ENCODE measurements at regions not wholly inside any gene's neighbourhood (a gene's known extent, or its start where the extent isn't known, plus 50 kb on each side); places are given as distances from the start of the nearest gene placed in this dataset.

DNA sequence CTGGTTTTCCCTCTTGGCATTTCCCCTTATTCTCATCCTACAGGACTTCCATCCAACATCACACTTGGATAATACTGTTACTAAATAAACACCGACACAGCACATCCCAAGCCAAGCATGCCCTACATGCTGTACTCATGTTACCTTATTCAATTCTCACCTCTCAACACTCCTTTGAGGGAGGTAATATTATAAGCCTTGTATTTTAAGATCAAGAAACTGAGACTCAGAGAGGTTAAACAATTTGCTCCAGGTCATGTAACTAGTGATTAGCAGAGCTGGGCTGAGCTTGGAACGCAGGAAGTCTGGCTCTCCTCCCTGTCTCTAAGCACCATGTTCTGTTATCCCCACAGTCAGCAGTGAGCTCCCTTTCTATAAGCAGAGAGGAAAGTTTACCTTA lies 333.6 kb upstream of the IGFBP7 start (continued):
- TF ChIP-seq, protein P1, sequence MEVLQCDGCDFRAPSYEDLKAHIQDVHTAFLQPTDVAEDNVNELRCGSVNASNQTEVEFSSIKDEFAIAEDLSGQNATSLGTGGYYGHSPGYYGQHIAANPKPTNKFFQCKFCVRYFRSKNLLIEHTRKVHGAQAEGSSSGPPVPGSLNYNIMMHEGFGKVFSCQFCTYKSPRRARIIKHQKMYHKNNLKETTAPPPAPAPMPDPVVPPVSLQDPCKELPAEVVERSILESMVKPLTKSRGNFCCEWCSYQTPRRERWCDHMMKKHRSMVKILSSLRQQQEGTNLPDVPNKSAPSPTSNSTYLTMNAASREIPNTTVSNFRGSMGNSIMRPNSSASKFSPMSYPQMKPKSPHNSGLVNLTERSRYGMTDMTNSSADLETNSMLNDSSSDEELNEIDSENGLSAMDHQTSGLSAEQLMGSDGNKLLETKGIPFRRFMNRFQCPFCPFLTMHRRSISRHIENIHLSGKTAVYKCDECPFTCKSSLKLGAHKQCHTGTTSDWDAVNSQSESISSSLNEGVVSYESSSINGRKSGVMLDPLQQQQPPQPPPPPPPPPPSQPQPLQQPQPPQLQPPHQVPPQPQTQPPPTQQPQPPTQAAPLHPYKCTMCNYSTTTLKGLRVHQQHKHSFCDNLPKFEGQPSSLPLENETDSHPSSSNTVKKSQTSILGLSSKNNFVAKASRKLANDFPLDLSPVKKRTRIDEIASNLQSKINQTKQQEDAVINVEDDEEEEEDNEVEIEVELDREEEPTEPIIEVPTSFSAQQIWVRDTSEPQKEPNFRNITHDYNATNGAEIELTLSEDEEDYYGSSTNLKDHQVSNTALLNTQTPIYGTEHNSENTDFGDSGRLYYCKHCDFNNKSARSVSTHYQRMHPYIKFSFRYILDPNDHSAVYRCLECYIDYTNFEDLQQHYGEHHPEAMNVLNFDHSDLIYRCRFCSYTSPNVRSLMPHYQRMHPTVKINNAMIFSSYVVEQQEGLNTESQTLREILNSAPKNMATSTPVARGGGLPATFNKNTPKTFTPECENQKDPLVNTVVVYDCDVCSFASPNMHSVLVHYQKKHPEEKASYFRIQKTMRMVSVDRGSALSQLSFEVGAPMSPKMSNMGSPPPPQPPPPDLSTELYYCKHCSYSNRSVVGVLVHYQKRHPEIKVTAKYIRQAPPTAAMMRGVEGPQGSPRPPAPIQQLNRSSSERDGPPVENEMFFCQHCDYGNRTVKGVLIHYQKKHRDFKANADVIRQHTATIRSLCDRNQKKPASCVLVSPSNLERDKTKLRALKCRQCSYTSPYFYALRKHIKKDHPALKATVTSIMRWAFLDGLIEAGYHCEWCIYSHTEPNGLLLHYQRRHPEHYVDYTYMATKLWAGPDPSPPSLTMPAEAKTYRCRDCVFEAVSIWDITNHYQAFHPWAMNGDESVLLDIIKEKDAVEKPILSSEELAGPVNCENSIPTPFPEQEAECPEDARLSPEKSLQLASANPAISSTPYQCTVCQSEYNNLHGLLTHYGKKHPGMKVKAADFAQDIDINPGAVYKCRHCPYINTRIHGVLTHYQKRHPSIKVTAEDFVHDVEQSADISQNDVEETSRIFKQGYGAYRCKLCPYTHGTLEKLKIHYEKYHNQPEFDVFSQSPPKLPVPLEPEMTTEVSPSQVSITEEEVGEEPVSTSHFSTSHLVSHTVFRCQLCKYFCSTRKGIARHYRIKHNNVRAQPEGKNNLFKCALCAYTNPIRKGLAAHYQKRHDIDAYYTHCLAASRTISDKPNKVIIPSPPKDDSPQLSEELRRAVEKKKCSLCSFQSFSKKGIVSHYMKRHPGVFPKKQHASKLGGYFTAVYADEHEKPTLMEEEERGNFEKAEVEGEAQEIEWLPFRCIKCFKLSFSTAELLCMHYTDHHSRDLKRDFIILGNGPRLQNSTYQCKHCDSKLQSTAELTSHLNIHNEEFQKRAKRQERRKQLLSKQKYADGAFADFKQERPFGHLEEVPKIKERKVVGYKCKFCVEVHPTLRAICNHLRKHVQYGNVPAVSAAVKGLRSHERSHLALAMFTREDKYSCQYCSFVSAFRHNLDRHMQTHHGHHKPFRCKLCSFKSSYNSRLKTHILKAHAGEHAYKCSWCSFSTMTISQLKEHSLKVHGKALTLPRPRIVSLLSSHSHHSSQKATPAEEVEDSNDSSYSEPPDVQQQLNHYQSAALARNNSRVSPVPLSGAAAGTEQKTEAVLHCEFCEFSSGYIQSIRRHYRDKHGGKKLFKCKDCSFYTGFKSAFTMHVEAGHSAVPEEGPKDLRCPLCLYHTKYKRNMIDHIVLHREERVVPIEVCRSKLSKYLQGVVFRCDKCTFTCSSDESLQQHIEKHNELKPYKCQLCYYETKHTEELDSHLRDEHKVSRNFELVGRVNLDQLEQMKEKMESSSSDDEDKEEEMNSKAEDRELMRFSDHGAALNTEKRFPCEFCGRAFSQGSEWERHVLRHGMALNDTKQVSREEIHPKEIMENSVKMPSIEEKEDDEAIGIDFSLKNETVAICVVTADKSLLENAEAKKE (CRISPR knock-in tag; IDR thresholded peaks at IDR 0.05), result no peak
- TF ChIP-seq, protein P2, sequence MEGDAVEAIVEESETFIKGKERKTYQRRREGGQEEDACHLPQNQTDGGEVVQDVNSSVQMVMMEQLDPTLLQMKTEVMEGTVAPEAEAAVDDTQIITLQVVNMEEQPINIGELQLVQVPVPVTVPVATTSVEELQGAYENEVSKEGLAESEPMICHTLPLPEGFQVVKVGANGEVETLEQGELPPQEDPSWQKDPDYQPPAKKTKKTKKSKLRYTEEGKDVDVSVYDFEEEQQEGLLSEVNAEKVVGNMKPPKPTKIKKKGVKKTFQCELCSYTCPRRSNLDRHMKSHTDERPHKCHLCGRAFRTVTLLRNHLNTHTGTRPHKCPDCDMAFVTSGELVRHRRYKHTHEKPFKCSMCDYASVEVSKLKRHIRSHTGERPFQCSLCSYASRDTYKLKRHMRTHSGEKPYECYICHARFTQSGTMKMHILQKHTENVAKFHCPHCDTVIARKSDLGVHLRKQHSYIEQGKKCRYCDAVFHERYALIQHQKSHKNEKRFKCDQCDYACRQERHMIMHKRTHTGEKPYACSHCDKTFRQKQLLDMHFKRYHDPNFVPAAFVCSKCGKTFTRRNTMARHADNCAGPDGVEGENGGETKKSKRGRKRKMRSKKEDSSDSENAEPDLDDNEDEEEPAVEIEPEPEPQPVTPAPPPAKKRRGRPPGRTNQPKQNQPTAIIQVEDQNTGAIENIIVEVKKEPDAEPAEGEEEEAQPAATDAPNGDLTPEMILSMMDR (conservative IDR thresholded peaks at IDR 0.05; ENCODE audit: low read depth in 2 of 2), result no peak
- TF ChIP-seq POLR2AphosphoS5 (IDR thresholded peaks at IDR 0.05; ENCODE audit: low read depth) (no peak), ZNF114 (CRISPR knock-in tag; IDR thresholded peaks at IDR 0.05) (no peak), ZNF331 (CRISPR knock-in tag; IDR thresholded peaks at IDR 0.05; ENCODE audit: low read depth) (no peak), EZH2 (IDR thresholded peaks at IDR 0.05; ENCODE audit: low read depth, unreplicated experiment) (no peak)
- TF ChIP-seq, protein P3, sequence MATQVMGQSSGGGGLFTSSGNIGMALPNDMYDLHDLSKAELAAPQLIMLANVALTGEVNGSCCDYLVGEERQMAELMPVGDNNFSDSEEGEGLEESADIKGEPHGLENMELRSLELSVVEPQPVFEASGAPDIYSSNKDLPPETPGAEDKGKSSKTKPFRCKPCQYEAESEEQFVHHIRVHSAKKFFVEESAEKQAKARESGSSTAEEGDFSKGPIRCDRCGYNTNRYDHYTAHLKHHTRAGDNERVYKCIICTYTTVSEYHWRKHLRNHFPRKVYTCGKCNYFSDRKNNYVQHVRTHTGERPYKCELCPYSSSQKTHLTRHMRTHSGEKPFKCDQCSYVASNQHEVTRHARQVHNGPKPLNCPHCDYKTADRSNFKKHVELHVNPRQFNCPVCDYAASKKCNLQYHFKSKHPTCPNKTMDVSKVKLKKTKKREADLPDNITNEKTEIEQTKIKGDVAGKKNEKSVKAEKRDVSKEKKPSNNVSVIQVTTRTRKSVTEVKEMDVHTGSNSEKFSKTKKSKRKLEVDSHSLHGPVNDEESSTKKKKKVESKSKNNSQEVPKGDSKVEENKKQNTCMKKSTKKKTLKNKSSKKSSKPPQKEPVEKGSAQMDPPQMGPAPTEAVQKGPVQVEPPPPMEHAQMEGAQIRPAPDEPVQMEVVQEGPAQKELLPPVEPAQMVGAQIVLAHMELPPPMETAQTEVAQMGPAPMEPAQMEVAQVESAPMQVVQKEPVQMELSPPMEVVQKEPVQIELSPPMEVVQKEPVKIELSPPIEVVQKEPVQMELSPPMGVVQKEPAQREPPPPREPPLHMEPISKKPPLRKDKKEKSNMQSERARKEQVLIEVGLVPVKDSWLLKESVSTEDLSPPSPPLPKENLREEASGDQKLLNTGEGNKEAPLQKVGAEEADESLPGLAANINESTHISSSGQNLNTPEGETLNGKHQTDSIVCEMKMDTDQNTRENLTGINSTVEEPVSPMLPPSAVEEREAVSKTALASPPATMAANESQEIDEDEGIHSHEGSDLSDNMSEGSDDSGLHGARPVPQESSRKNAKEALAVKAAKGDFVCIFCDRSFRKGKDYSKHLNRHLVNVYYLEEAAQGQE (IDR thresholded peaks at IDR 0.05; ENCODE audit: unreplicated experiment), result no peak
- TF ChIP-seq, protein P4, sequence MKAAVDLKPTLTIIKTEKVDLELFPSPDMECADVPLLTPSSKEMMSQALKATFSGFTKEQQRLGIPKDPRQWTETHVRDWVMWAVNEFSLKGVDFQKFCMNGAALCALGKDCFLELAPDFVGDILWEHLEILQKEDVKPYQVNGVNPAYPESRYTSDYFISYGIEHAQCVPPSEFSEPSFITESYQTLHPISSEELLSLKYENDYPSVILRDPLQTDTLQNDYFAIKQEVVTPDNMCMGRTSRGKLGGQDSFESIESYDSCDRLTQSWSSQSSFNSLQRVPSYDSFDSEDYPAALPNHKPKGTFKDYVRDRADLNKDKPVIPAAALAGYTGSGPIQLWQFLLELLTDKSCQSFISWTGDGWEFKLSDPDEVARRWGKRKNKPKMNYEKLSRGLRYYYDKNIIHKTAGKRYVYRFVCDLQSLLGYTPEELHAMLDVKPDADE (IDR thresholded peaks at IDR 0.05), result no peak

Data from GM23338 (cell line).